ENCODE measurements at regions not wholly inside any gene's neighbourhood (a gene's known extent, or its start where the extent isn't known, plus 50 kb on each side); places are given as distances from the start of the nearest gene placed in this dataset.

- Histone ChIP-seq H3K4me1 (no peaks in the 10 kb centered on the region), H3K4me3 (no peak overlapping the region), H3K27ac (no peak overlapping the region), H3K36me3 (no peaks in the 10 kb centered on the region), H3K27me3 (no peaks in the 10 kb centered on the region), H3K9me3 (no peaks in the 10 kb centered on the region)
- WGBS, 2 donors (ENCODE audit: low coverage in 1 of 2): 88 to 90% methylated on average over 6 to 8 of the region's 8 CpGs
- no peak for TF ChIP-seq EP300 (IDR thresholded peaks at IDR 0.05; ENCODE audit: low read depth)
- TF ChIP-seq POLR2A (IDR thresholded peaks at IDR 0.05): no peak
- TF ChIP-seq POLR2AphosphoS5 (IDR thresholded peaks at IDR 0.05): no peak
- TF ChIP-seq CTCF (IDR thresholded peaks at IDR 0.05): no peak
- intact Hi-C loops (cut with DNase I; ENCODE audit: low total_unique reads) (no loop called here), in situ Hi-C loops (cut with MboI; ENCODE audit: low pct_ligation_motif_present in 1 of 4, low pct_unique_long_range_greater_than_20kb in 1 of 4, low sequenced_read_pairs in 3 of 4) (no loop called here)
- no peak for DNase-seq
These were observed 299.8 kb downstream of the TMEM38B start for GRCh38 chr9:105993921-105994715.

GRCh38 chr9:105994970-105995369 is 300.6 kb downstream of the TMEM38B start:
- TF ChIP-seq EP300 (IDR thresholded peaks at IDR 0.05; ENCODE audit: low read depth) (no peak), CTCF (IDR thresholded peaks at IDR 0.05) (no peak), POLR2AphosphoS5 (IDR thresholded peaks at IDR 0.05) (no peak), POLR2A (IDR thresholded peaks at IDR 0.05) (no peak)
- Histone ChIP-seq H3K4me3 (no peak overlapping the region), H3K27me3 (no peaks in the 10 kb centered on the region), H3K4me1 (no peaks in the 10 kb centered on the region), H3K9me3 (no peaks in the 10 kb centered on the region), H3K36me3 (no peaks in the 10 kb centered on the region), H3K27ac (no peak overlapping the region)
- 67 to 85% methylated on average over 1 to 2 of the region's 2 CpGs for WGBS, 2 donors (ENCODE audit: low coverage in 1 of 2)
- intact Hi-C loops (cut with DNase I; ENCODE audit: low total_unique reads) (no loop called here), in situ Hi-C loops (cut with MboI; ENCODE audit: low pct_ligation_motif_present in 1 of 4, low pct_unique_long_range_greater_than_20kb in 1 of 4, low sequenced_read_pairs in 3 of 4) (no loop called here)
- DNase-seq: no peak

GRCh38 chr9:106017198-106017740 is 322.9 kb downstream of the TMEM38B start:
- intact Hi-C loops (cut with DNase I; ENCODE audit: low total_unique reads): no loop called here
- DNase-seq: no peak
- Histone ChIP-seq H3K36me3 (no peaks in the 10 kb centered on the region), H3K4me3 (no peak overlapping the region), H3K27me3 (no peaks in the 10 kb centered on the region), H3K9me3 (no peaks in the 10 kb centered on the region), H3K4me1 (no peaks in the 10 kb centered on the region), H3K27ac (no peak overlapping the region)
- WGBS, 2 donors (ENCODE audit: low coverage in 1 of 2): 94% methylated on average over 3 to 4 of the region's 4 CpGs
- in situ Hi-C loops (cut with MboI; ENCODE audit: low pct_ligation_motif_present in 1 of 4, low pct_unique_long_range_greater_than_20kb in 1 of 4, low sequenced_read_pairs in 3 of 4): no loop called here
- TF ChIP-seq EP300 (IDR thresholded peaks at IDR 0.05; ENCODE audit: low read depth): no peak
- no peak for TF ChIP-seq POLR2A (IDR thresholded peaks at IDR 0.05)
- no peak for TF ChIP-seq POLR2AphosphoS5 (IDR thresholded peaks at IDR 0.05)
- TF ChIP-seq CTCF (IDR thresholded peaks at IDR 0.05): no peak

DNA sequence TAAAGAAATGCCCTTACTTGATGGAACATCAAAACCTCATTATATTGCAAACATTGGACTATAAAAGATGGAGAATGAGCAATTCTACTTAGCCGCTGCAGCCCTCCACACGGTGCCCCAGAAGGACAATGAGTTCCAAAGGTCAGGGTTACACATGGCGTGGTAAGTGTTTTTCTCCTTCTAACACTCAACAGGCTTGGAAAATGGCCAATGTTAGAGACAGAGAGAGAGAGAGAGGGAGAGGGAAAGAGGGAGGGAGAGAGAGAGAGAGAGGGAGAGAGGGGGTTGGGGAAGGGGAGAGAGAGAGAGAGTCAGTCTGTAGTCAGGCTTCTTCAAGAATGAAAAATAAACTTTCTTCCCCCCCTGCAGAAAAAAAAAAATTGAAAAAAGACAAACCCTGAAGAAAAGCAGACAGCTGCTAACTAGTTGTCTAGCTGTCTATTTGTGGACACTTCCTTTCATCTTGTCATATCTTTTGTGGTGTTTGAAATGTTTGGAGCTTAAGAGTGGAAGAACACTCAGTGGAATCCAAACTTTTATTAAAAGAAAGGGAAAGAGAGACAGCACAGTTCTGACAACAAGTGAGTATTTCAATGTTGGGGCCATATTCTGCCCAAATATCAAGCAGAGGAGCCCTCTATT is 324.8 kb downstream of the TMEM38B start:
- in situ Hi-C loops (cut with MboI; ENCODE audit: low pct_ligation_motif_present in 1 of 4, low pct_unique_long_range_greater_than_20kb in 1 of 4, low sequenced_read_pairs in 3 of 4): no loop called here
- Histone ChIP-seq H3K4me1 (no peaks in the 10 kb centered on the region), H3K36me3 (no peaks in the 10 kb centered on the region), H3K27ac (no peak overlapping the region), H3K4me3 (no peak overlapping the region), H3K27me3 (no peaks in the 10 kb centered on the region), H3K9me3 (no peaks in the 10 kb centered on the region)
- intact Hi-C loops (cut with DNase I; ENCODE audit: low total_unique reads): no loop called here
- 14 to 32% methylated on average over 3 of the region's 3 CpGs for WGBS, 2 donors (ENCODE audit: low coverage in 1 of 2)
- no peak for DNase-seq
- TF ChIP-seq EP300 (IDR thresholded peaks at IDR 0.05; ENCODE audit: low read depth) (no peak), POLR2A (IDR thresholded peaks at IDR 0.05) (no peak), POLR2AphosphoS5 (IDR thresholded peaks at IDR 0.05) (no peak), CTCF (IDR thresholded peaks at IDR 0.05) (no peak)
